ENCODE measurements at regions not wholly inside any gene's neighbourhood (a gene's known extent, or its start where the extent isn't known, plus 50 kb on each side); places are given as distances from the start of the nearest gene placed in this dataset.

- DNase-seq: no peak
These were observed 59.5 kb upstream of the HES1 start for GRCh38 chr3:194076475-194076874.

GRCh38 chr3:194077602-194078001 lies 58.3 kb upstream of the HES1 start:
- no peak for DNase-seq

GRCh38 chr3:194078045-194078821 lies 57.7 kb upstream of the HES1 start:
- no peak for DNase-seq

- no peak for DNase-seq
These were observed 56.2 kb upstream of the HES1 start for GRCh38 chr3:194079702-194080172.

GRCh38 chr3:194080436-194080835 lies 55.5 kb upstream of the HES1 start:
- no peak for DNase-seq

- no peak for DNase-seq
These were observed 54.8 kb upstream of the HES1 start for GRCh38 chr3:194080913-194081800.

GRCh38 chr3:194081826-194082225 lies 54.1 kb upstream of the HES1 start:
- no peak for DNase-seq

- no peak for DNase-seq
These were observed 53.0 kb upstream of the HES1 start for GRCh38 chr3:194082743-194083636.

GRCh38 chr3:194083637-194084224 lies 52.2 kb upstream of the HES1 start:
- no peak for DNase-seq

GRCh38 chr3:194084284-194084683 lies 51.7 kb upstream of the HES1 start:
- no peak for DNase-seq

Data from CD4-positive, alpha-beta T cell treated with Interleukin-17A for 1 hour (primary cell).